Chondrocyte (in vitro differentiated cells): ENCODE measurements at regions not wholly inside any gene's neighbourhood (a gene's known extent, or its start where the extent isn't known, plus 50 kb on each side); places are given as distances from the start of the nearest gene placed in this dataset.

Experiments
- DNase-seq: peaks from one replicate; pipeline ENCODE4 v3.0.0; 2021; ENCODE audit warnings: mixed read lengths, low spot score
- H3K27ac Mint-ChIP-seq: one replicate; pipeline ENCODE4 v1.8.0; 2021; ENCODE audit warnings: mild to moderate bottlenecking, moderate library complexity, mixed read lengths; ENCODE audit not compliant: unreplicated experiment
- H3K27me3 Mint-ChIP-seq: 2 replicates; pipeline ENCODE4 v1.8.0; 2021; ENCODE audit warnings: low read depth, mixed read lengths
- H3K36me3 Mint-ChIP-seq: 2 replicates; pipeline ENCODE4 v1.8.0; 2021; ENCODE audit warnings: low read depth, mixed read lengths
- H3K4me1 Mint-ChIP-seq: 2 replicates; pipeline ENCODE4 v1.8.0; 2021; ENCODE audit warnings: low read depth, mild to moderate bottlenecking, mixed read lengths
- H3K4me3 Mint-ChIP-seq: one replicate; pipeline ENCODE4 v1.8.0; 2021; ENCODE audit warnings: mild to moderate bottlenecking, moderate library complexity, mixed read lengths; ENCODE audit not compliant: unreplicated experiment
- H3K9me3 Mint-ChIP-seq: 2 replicates; pipeline ENCODE4 v1.8.0; 2021; ENCODE audit warnings: low read depth, mixed read lengths
- CTCF ChIP-seq: fragments of 200-600 bp; sonication (generic); IDR thresholded peaks from 2 replicates; pipeline ENCODE4 v1.5.0; 2021; ENCODE audit warnings: antibody characterized with exemption, mild to moderate bottlenecking, moderate library complexity

GRCh38 chr5:2175842-2176404 is 293.2 kb upstream of the IRX4 start:
- TF ChIP-seq CTCF, result no peak
- DNase-seq, result peak; percentile 94
- no peaks in the 10 kb centered on the region for H3K4me1 Mint-ChIP-seq
- no peaks in the 10 kb centered on the region for H3K9me3 Mint-ChIP-seq
- no peaks in the 10 kb centered on the region for H3K36me3 Mint-ChIP-seq
- peaks cover 31% of the 10 kb centered on the region for H3K27me3 Mint-ChIP-seq
- no peak overlapping the region for H3K27ac Mint-ChIP-seq
- H3K4me3 Mint-ChIP-seq, result no peak overlapping the region

- H3K4me1 Mint-ChIP-seq, result no peaks in the 10 kb centered on the region
- H3K27me3 Mint-ChIP-seq, result peaks cover 35% of the 10 kb centered on the region
- no peak overlapping the region for H3K27ac Mint-ChIP-seq
- no peaks in the 10 kb centered on the region for H3K36me3 Mint-ChIP-seq
- H3K9me3 Mint-ChIP-seq, result no peaks in the 10 kb centered on the region
- no peak for TF ChIP-seq CTCF
- DNase-seq, result no peak
- H3K4me3 Mint-ChIP-seq, result no peak overlapping the region
These were observed 292.3 kb upstream of the IRX4 start for GRCh38 chr5:2175041-2175440.

- Mint-ChIP-seq H3K9me3 (no peaks in the 10 kb centered on the region), H3K27me3 (peaks cover 37% of the 10 kb centered on the region), H3K4me3 (no peak overlapping the region), H3K36me3 (no peaks in the 10 kb centered on the region), H3K27ac (no peak overlapping the region), H3K4me1 (no peaks in the 10 kb centered on the region)
- no peak for TF ChIP-seq CTCF
- DNase-seq, result no peak
These were observed 291.8 kb upstream of the IRX4 start for GRCh38 chr5:2174538-2174937.

- DNase-seq, result no peak
- Mint-ChIP-seq H3K36me3 (no peaks in the 10 kb centered on the region), H3K9me3 (no peaks in the 10 kb centered on the region), H3K27ac (no peak overlapping the region), H3K27me3 (peaks cover 37% of the 10 kb centered on the region), H3K4me3 (no peak overlapping the region), H3K4me1 (no peaks in the 10 kb centered on the region)
- no peak for TF ChIP-seq CTCF
These were observed 290.6 kb upstream of the IRX4 start for GRCh38 chr5:2173151-2173834.

GRCh38 chr5:2172471-2172870 is 289.7 kb upstream of the IRX4 start:
- Mint-ChIP-seq H3K9me3 (no peaks in the 10 kb centered on the region), H3K4me1 (no peaks in the 10 kb centered on the region), H3K27me3 (peaks cover 42% of the 10 kb centered on the region), H3K4me3 (no peak overlapping the region), H3K36me3 (no peaks in the 10 kb centered on the region), H3K27ac (no peak overlapping the region)
- TF ChIP-seq CTCF, result no peak
- DNase-seq, result no peak
